Gastrocnemius medialis (tissue), 4 donors: ENCODE measurements at regions not wholly inside any gene's neighbourhood (a gene's known extent, or its start where the extent isn't known, plus 50 kb on each side); places are given as distances from the start of the nearest gene placed in this dataset.

Experiments
- ATAC-seq, 2 donors: fragments of 150-250 bp; one replicate each; pipeline ENCODE4 v1.9.1; 2016
- DNase-seq, 2 donors: peaks; one replicate each; pipeline ENCODE4 v3.0.0-alpha.2; 2019
- H3K27ac ChIP-seq, 4 donors: fragments of 200-600 bp; sonication (generic); 1 replicate in 1 of 4; 2 replicates in 3 of 4; pipeline ENCODE4 v1.5.1; 2016 to 2018; ENCODE audit warnings: mild to moderate bottlenecking in 2 of 4, moderate library complexity in 1 of 4
- H3K27me3 ChIP-seq, 3 donors: fragments of 200-600 bp; sonication (generic) in 2 of 3; 1 replicate in 1 of 3; 2 replicates in 2 of 3; pipeline versions ENCODE4 v1.5.1 to v1.6.0; 2016 to 2019; ENCODE audit warnings: mild to moderate bottlenecking in 1 of 3, moderate library complexity in 1 of 3
- H3K36me3 ChIP-seq, 2 donors: fragments of 200-600 bp; sonication (generic) in 1 of 2; one replicate each; pipeline ENCODE4 v1.5.1; 2017 to 2018
- H3K4me1 ChIP-seq, 2 donors: fragments of 200-600 bp; sonication (generic) in 1 of 2; one replicate each; pipeline ENCODE4 v1.5.1; 2016 to 2017; ENCODE audit warnings: mild to moderate bottlenecking in 2 of 2
- H3K4me3 ChIP-seq, 4 donors: fragments of 200-600 bp; sonication (generic) in 3 of 4; 1 replicate in 1 of 4; 2 replicates in 3 of 4; pipeline ENCODE4 v1.5.1; 2016 to 2019; ENCODE audit warnings: mild to moderate bottlenecking in 2 of 4
- H3K9me3 ChIP-seq, 3 donors: fragments of 200-600 bp; sonication (generic) in 2 of 3; 1 replicate in 1 of 3; 2 replicates in 2 of 3; pipeline ENCODE4 v1.5.1; 2016 to 2019
- CTCF ChIP-seq, 5 experiments: fragments of 450-650 bp in 3 of 5; fragments of 200-600 bp in 2 of 5; sonication (generic) in 2 of 5; IDR thresholded peaks in 4 of 5; conservative IDR thresholded peaks in 1 of 5; 1 replicate in 4 of 5; 2 replicates in 1 of 5; pipeline ENCODE4 v1.5.1; 2016 to 2019; ENCODE audit warnings: antibody characterized with exemption in 5 of 5, mild to moderate bottlenecking in 3 of 5, moderate library complexity in 3 of 5
- POLR2A ChIP-seq, 2 donors: fragments of 450-650 bp; IDR thresholded peaks; one replicate each; pipeline ENCODE4 v1.6.1; 2017; ENCODE audit warnings: antibody characterized with exemption in 2 of 2, mild to moderate bottlenecking in 2 of 2, moderate library complexity in 2 of 2
- in situ Hi-C, 4 donors: fragments of 200-750 bp; cut with MboI; loops; one replicate each; pipeline versions ENCODE4 v1.15.0 to v1.8.0; 2017; ENCODE audit warnings: low sequenced_read_pairs in 4 of 4
- intact Hi-C: fragments of 100-400 bp; cut with DNase I; formaldehyde crosslinking; loops from one replicate; pipeline ENCODE4 v1.15.1; 2023; ENCODE audit warnings: low total_unique reads

- in situ Hi-C loops (no loop called here), intact Hi-C loops (no loop called here)
- Histone ChIP-seq H3K4me3 (no peak overlapping the region), H3K36me3 (no peaks in the 10 kb centered on the region), H3K27me3 (no peaks in the 10 kb centered on the region), H3K27ac (no peak overlapping the region), H3K4me1 (no peaks in the 10 kb centered on the region), H3K9me3 (no peaks in the 10 kb centered on the region)
- no peak for TF ChIP-seq POLR2A (IDR thresholded peaks at IDR 0.05)
- no peak for TF ChIP-seq CTCF (IDR thresholded peaks at IDR 0.05 in 4 of 5, conservative IDR thresholded peaks at IDR 0.05 in 1 of 5)
- no peak for ATAC-seq
- DNase-seq, result no peak
These were observed 113.9 kb downstream of the EDN1 start for GRCh38 chr6:12403947-12404647.

- H3K27ac ChIP-seq, result no peak overlapping the region
- no peak overlapping the region for H3K4me3 ChIP-seq
- H3K36me3 ChIP-seq, result no peaks in the 10 kb centered on the region
- intact Hi-C loops, result no loop called here
- ATAC-seq (no peak), DNase-seq (no peak)
- TF ChIP-seq POLR2A (IDR thresholded peaks at IDR 0.05), result no peak
- no peak for TF ChIP-seq CTCF (IDR thresholded peaks at IDR 0.05 in 4 of 5, conservative IDR thresholded peaks at IDR 0.05 in 1 of 5)
- no peaks in the 10 kb centered on the region for H3K9me3 ChIP-seq
- in situ Hi-C loops, result no loop called here
- H3K27me3 ChIP-seq, result no peaks in the 10 kb centered on the region
- no peaks in the 10 kb centered on the region for H3K4me1 ChIP-seq
These were observed 114.5 kb downstream of the EDN1 start for GRCh38 chr6:12404651-12405050.

- no peaks in the 10 kb centered on the region for H3K9me3 ChIP-seq
- TF ChIP-seq POLR2A (IDR thresholded peaks at IDR 0.05), result no peak
- no peak for TF ChIP-seq CTCF (IDR thresholded peaks at IDR 0.05 in 4 of 5, conservative IDR thresholded peaks at IDR 0.05 in 1 of 5)
- intact Hi-C loops, result no loop called here
- ATAC-seq (peak in 1 of 2 donors; percentile 70), DNase-seq (no peak)
- H3K27me3 ChIP-seq, result no peaks in the 10 kb centered on the region
- in situ Hi-C loops, result no loop called here
- H3K4me1 ChIP-seq, result no peaks in the 10 kb centered on the region
- H3K27ac ChIP-seq, result peak overlapping the region in 3 of 4 donors; percentile 3 to 40 (median 22)
- no peaks in the 10 kb centered on the region for H3K36me3 ChIP-seq
- no peak overlapping the region for H3K4me3 ChIP-seq
These were observed 118.6 kb downstream of the EDN1 start for GRCh38 chr6:12408752-12409151.

GRCh38 chr6:12410946-12411345 lies 120.8 kb downstream of the EDN1 start:
- intact Hi-C loops (no loop called here), in situ Hi-C loops (no loop called here)
- Histone ChIP-seq H3K27me3 (no peaks in the 10 kb centered on the region), H3K4me1 (no peaks in the 10 kb centered on the region), H3K9me3 (no peaks in the 10 kb centered on the region), H3K27ac (no peak overlapping the region), H3K36me3 (no peaks in the 10 kb centered on the region), H3K4me3 (no peak overlapping the region)
- TF ChIP-seq CTCF (IDR thresholded peaks at IDR 0.05 in 4 of 5, conservative IDR thresholded peaks at IDR 0.05 in 1 of 5), result no peak
- TF ChIP-seq POLR2A (IDR thresholded peaks at IDR 0.05), result no peak
- no peak for ATAC-seq
- no peak for DNase-seq
